NCI-H526 treated with DMSO at 0.1 percent for 48 hours (cell line): ENCODE measurements at regions not wholly inside any gene's neighbourhood (a gene's known extent, or its start where the extent isn't known, plus 50 kb on each side); places are given as distances from the start of the nearest gene placed in this dataset.
"Not testable (repeated sequence)": the region's sequence is repeated elsewhere in the genome, so short reads cannot be mapped to it uniquely, and the experiment has no call there.

Source experiments
- DNase-seq: peaks from one replicate; lab custom pipeline; 2025; lab: John Stamatoyannopoulos, UW

DNA sequence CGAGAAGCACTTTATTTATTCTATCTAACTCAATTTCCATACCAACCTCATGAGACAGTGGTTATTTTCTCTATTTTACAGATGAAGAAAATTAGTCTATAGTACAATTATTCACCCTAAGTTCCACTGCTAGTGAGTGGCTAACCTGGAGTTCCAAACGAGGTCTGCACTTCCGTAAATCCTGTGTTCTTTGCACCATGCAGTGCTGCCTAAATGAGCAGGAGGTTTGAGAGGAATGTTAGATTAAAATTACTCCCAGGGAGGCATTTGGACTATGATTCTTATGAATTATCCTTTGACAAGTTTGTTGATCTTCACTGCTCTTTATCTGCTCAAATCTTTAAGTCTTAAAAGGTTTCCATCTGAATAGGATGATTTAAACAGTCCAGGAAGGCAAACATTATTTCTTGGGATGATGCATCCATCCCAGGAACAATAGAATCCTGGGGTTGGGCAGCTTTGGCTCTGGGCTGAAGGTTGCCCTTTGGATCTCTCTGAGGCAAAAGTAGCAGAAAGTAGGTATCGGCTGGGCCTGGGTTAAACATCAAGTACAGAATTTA, 400.8 kb downstream of the REEP3 start:
- no peak for DNase-seq

DNA sequence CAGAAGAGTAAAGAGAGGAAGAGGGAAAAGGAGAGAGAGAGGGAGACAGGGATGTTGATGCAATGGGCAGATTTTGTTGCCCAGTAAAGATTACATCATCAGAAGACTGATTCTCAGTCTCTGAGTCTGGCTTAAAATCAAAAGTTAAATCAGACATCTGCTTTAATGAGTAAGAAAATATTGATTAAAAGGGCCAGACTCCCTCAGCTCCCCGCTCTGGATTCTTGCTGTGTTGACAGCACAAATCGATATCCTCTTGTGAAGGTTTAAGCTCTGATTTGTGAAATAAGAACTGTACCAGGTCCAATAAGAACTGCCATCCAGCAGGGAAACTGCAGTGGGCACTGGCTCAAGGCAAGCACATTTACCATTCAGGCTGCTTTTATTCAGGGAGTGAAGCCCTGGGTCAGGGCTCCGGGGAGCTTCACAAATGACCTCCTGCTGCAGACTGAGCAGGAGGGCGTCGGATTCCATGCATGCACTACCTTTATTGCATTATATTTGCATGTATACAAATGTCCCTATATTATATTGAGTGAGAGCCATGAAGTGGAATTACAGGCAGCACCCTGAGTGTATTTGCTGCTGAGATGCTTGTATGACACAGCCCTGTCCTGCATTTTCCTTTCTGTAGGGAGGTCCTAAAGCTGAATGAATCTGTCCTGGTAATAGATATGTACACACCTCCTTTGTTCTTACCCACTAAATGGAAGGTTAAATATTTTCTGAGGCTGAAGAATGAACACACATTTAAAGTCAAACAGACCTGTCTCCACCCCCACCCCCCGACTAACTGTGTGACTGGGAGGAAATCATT, 401.5 kb downstream of the REEP3 start:
- DNase-seq, result peak; percentile 57

- DNase-seq, result no peak
These were observed 408.7 kb downstream of the REEP3 start for GRCh38 chr10:63929831-63930467.

- no peak for DNase-seq
These were observed 409.4 kb downstream of the REEP3 start for GRCh38 chr10:63930584-63930983.

DNA sequence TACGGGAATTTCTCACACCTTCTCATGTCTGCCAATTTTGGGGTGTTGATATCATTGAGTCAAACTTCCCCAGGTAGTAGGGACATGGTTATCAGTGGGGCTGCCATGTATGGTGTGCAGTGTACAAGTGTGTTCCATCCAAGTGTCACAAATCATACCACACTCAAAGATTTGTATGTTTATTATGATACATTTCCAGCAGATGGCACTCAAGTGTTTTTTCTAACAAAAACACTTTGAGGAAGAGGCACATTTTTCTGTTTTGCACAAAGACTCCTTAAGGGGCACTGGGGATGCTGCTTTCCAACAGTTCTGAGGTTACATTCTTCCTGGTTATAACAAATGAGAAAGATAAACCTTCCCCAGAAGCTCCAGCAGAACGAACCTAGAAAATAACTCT, 414.5 kb downstream of the REEP3 start:
- DNase-seq, result no peak

DNA sequence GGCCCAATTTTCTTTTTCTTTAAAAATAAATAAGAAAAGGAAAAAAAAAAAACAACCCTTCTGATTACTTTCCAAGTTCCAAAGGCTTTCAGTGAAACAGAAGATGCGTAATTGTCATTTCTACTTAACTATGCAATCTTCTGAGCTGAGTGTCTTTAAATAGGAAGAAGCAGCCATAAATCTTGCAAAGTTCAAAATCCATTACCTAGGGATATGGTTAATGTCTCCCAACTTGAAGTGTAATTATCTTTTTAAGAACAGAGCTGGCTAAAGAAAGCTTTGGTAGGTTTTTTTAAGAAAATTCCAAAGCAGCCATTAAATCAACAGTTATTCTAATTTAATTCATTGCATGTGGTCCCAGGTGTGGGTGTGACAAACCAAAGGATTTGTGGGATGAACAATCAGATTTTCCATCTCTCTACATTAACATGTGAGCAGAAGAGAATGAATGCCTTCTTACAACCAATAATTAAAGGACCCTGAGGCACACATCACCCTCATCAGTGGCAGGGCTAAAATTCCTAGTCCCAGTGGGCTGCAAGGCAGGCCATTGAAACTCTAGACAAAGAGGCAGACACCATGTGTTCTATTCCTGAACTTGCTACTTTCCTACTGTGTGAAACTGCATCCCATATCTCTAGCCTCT, 419.2 kb downstream of the REEP3 start:
- DNase-seq, result no peak

DNA sequence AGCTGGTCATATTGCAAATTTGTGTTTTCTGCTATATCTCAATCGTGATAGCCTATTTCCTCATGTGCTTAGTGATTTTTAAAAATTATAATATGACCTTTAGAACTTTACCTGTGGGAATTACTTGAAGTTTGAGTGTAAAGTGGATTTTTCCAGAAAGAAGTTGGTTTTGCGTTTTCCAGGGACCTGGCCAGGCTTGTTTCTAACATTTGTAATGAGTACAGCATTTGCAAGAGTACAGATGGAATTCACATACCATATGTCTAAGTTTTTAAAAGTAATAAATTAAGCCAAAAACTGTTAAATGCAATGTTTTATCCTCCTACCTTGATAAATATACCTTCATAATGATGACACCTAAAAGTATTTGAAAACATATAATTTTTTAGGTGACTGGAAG, 443.2 kb downstream of the REEP3 start:
- no peak for DNase-seq

GRCh38 chr10:63965846-63966245, 444.6 kb downstream of the REEP3 start:
- no peak for DNase-seq

DNA sequence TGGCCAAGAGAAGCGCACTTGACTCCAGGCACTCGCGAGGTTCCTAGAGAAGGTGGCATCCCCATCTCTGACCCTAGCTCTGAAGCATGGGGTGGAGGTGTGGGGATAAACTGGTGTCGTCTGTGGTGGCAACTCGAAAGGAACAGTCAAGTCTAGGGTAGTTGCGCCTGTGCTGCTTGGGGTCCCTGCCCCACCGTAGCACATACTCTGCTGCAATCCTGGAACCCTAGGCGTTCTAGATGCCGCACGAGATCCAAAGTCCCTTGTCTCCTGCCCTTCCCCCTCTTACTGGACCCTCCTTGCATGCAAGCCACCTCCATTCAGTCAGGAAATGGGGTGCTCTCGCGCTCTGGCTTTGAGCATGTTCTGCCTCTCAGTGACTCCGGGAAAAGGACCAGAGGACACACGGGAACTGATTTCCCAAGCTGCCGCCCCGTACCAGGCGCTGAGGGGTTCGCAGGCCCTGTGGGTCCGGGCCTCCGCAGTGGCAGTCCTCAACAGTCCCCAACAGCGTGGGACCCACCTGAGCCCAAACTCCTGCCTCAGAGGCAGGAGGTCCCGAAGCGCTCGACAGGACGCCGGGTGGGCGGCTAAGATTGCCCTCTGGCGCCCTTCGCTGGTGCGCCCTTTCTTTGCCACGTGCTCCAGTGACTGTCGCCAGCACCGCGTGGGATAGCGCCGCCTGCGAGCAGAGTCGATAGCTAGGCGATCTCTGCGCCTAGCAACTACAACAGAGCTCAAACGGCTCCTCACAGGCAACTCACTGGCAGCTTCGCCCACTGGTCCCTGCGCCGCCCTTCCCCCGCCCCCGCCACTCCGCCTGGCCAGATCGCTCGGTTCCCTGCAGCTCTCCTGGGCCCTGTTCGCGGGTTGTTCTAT, 452.0 kb downstream of the REEP3 start:
- DNase-seq, result no peak

DNA sequence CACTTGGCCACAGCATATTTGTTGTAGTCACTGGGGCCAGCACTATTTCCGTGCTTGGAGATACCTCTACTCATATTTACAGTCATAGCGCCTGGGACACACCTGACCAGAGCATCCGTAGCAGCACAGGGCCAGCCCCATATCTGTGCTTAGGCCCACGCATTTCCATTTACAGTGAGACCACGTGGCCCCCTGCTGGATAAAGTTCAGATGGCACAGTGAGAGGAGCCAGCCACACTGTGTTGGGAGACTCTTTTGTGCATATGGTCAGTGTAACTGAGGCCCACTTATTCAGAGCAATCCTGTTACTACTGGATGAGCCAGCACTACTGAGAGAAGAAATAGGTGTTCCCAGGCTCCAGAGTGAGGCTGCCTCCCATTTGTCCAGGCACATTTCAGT, 455.3 kb downstream of the REEP3 start:
- peak; percentile 1 for DNase-seq

DNA sequence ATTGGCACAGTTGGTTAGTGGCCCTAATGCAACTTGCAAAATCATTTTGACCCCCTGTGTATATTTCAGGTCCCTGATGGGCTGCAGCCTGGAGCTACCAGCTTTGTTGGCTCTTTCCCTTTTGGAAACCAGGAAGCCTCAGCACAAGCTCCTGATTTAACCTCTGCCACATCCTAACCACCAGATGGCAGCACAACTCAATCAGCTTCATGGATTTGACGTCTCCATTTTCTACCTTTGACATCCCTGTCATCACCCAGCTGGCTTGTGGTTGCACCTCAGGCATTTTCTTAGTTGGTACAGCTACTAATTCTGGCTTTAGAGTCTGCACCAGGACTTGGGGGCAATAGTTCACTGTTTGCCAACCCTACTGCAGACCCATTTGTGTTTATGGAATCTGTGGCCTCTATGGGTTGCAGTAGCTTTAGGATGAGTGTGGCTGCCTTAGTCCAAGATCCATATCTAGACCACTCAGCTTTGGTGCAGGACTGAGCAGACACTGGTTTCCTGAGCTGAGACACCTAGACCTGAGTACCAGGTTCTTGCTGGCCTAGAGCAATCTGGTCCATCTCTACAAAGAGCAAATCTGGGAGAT, 456.2 kb downstream of the REEP3 start:
- no peak for DNase-seq

GRCh38 chr10:63980870-63981269, 459.7 kb downstream of the REEP3 start:
- not testable (repeated sequence) for DNase-seq

DNA sequence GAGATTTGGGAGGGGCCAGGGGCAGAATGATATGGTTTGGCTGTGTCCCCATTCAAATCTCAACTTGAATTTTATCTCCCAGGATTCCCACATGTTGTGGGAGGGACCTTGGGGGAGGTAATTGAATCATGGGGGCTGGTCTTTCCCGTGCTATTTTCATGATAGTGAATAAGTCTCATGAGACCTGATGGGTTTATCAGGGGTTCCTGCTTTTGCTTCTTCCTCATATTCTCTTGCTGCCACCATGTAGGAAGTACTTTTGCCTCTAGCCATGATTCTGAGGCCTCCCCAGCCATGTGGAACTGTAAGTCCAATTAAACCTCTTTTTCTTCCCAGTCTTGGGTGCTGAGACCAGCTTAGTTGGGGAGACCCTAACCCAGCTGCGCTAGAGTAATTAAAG, 462.9 kb downstream of the REEP3 start:
- DNase-seq, result not testable (repeated sequence)

- DNase-seq, result no peak
These were observed 465.3 kb downstream of the REEP3 start for GRCh38 chr10:63986536-63986935.

GRCh38 chr10:63987212-63987611, 466.0 kb downstream of the REEP3 start:
- no peak for DNase-seq

DNA sequence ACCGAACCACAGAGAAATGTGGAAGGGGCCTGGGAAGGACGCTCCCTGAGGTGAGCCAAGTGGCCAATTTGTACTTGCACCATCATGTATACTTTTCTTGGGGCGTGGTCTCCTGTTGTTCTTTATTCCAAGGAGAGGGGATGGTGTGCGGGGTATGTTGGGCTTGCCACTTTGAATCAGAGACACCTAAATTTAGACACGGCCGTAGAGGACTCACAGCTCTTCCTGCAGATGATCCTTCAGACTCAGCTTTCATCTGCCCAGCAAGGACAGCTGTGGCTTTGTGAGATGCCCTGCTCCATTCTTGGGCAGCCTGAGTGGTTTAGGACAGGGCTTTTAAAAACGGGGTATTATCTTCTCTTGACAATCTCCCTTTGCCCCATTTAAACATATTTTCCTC, 473.2 kb downstream of the REEP3 start:
- DNase-seq, result no peak

DNA sequence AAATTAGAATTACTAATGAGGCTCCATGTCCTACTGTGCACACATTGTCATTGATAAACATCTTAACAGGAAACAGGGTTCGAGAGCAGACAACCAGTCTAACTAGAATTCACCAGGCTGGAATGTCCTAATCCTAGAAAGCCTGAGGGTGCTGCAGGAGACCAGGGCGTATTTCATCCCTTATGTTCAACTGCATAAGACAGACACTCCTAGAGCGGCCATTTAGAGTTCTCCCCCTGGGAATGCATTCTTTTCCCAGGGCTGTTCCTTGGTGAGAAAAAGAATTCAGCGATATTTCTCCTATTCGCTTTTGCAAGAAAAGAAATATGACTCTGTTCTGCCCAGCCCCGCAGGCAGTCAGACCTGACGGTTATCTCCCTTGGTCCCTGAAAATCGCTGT, 486.0 kb downstream of the REEP3 start:
- no peak for DNase-seq

GRCh38 chr10:64010711-64011110, 489.5 kb downstream of the REEP3 start:
- DNase-seq, result no peak

GRCh38 chr10:64011912-64012714, 490.9 kb downstream of the REEP3 start:
- DNase-seq, result no peak

- DNase-seq, result no peak
These were observed 493.1 kb downstream of the REEP3 start for GRCh38 chr10:64014281-64014680.
